Esophagus squamous epithelium (tissue), 4 donors: ENCODE measurements at regions not wholly inside any gene's neighbourhood (a gene's known extent, or its start where the extent isn't known, plus 50 kb on each side); places are given as distances from the start of the nearest gene placed in this dataset.

Source experiments
- CTCF ChIP-seq, 6 experiments: fragments of 450-650 bp in 4 of 6; fragments of 200-600 bp in 2 of 6; sonication (generic) in 2 of 6; IDR thresholded peaks; one replicate each; pipeline ENCODE4 v1.5.1; 2016 to 2019; ENCODE audit warnings: antibody characterized with exemption in 6 of 6, mild to moderate bottlenecking in 4 of 6, moderate library complexity in 4 of 6
- POLR2A ChIP-seq, 4 donors: fragments of 450-650 bp; IDR thresholded peaks; one replicate each; pipeline ENCODE4 v1.6.1; 2017; ENCODE audit warnings: antibody characterized with exemption in 4 of 4, mild to moderate bottlenecking in 4 of 4, moderate library complexity in 3 of 4

GRCh38 chr9:86459599-86460155 lies 105.5 kb upstream of the TUT7 start:
- no peak for TF ChIP-seq CTCF (IDR thresholded peaks at IDR 0.05)
- TF ChIP-seq POLR2A (IDR thresholded peaks at IDR 0.05) = no peak
